Endothelial cell of umbilical vein (primary cell): ENCODE measurements at regions not wholly inside any gene's neighbourhood (a gene's known extent, or its start where the extent isn't known, plus 50 kb on each side); places are given as distances from the start of the nearest gene placed in this dataset.

ENCODE experiments used
- CTCF ChIP-seq, 2 donors: IDR thresholded peaks; 1 replicate in 1 of 2; 2 replicates in 1 of 2; pipeline ENCODE4 v1.5.1; 2011; ENCODE audit warnings: low read length in 2 of 2, mild to moderate bottlenecking in 2 of 2, moderate library complexity in 2 of 2, control low read depth in 1 of 2, inconsistent platforms in 1 of 2, low read depth in 1 of 2; ENCODE audit not compliant: insufficient read depth in 1 of 2; ENCODE audit errors: extremely low read depth in 1 of 2
- EZH2 ChIP-seq: IDR thresholded peaks from 2 replicates; pipeline ENCODE4 v1.6.1; 2012; ENCODE audit warnings: borderline replicate concordance, low read depth, mild to moderate bottlenecking, moderate library complexity, low read length, inconsistent platforms; ENCODE audit not compliant: severe bottlenecking
- FOS ChIP-seq: IDR thresholded peaks from 2 replicates; pipeline ENCODE4 v1.6.1; 2011; ENCODE audit warnings: mild to moderate bottlenecking, low read length, moderate library complexity, borderline replicate concordance; ENCODE audit not compliant: insufficient read depth
- JUN ChIP-seq: IDR thresholded peaks from 2 replicates; pipeline ENCODE4 v1.6.1; 2011; ENCODE audit warnings: borderline replicate concordance, low read depth; ENCODE audit not compliant: insufficient read length, insufficient read depth
- MAX ChIP-seq: IDR thresholded peaks from 2 replicates; pipeline ENCODE4 v1.6.1; 2011; ENCODE audit not compliant: insufficient read depth, insufficient read length
- MYC ChIP-seq: IDR thresholded peaks from one replicate; pipeline ENCODE4 v1.6.1; 2011; ENCODE audit warnings: mild to moderate bottlenecking, low read depth, low read length
- POLR2A ChIP-seq: IDR thresholded peaks from 2 replicates; pipeline ENCODE4 v1.6.1; 2012; ENCODE audit warnings: low read depth, mild to moderate bottlenecking, control low read depth, low read length
- POLR2AphosphoS5 ChIP-seq: IDR thresholded peaks from 2 replicates; pipeline ENCODE4 v1.6.1; 2012; ENCODE audit warnings: low read depth, mild to moderate bottlenecking, control low read depth, low read length, moderate library complexity; ENCODE audit not compliant: insufficient read depth

GRCh38 chr18:5717256-5717655, 173.5 kb upstream of the EPB41L3 start:
- no peak for TF ChIP-seq EZH2
- TF ChIP-seq CTCF (IDR thresholded peaks at IDR 0.05; ENCODE audit: extremely low read depth in 1 of 2, insufficient read depth in 1 of 2, low read depth in 1 of 2, low read length in 2 of 2), result no peak
- no peak for TF ChIP-seq POLR2A
- TF ChIP-seq POLR2AphosphoS5, result no peak
- no peak for TF ChIP-seq MAX
- TF ChIP-seq JUN, result no peak
- TF ChIP-seq MYC, result no peak
- TF ChIP-seq FOS, result no peak
